Breast epithelium (tissue), 4 donors: ENCODE measurements at regions not wholly inside any gene's neighbourhood (a gene's known extent, or its start where the extent isn't known, plus 50 kb on each side); places are given as distances from the start of the nearest gene placed in this dataset.

ENCODE experiments used
- DNase-seq, 2 donors: peaks; one replicate each; pipeline ENCODE4 v3.0.0-alpha.2; 2019; ENCODE audit warnings: low spot score in 2 of 2
- H3K27ac ChIP-seq, 2 donors: fragments of 200-600 bp; sonication (generic) in 1 of 2; one replicate each; pipeline ENCODE4 v1.5.1; 2016 to 2019; ENCODE audit warnings: mild to moderate bottlenecking in 1 of 2
- H3K27me3 ChIP-seq, 2 donors: fragments of 200-600 bp; sonication (generic) in 1 of 2; one replicate each; pipeline versions ENCODE4 v1.5.1 to v1.6.0; 2017 to 2019; ENCODE audit warnings: control low read depth in 1 of 2, mild to moderate bottlenecking in 1 of 2
- H3K36me3 ChIP-seq: fragments of 200-600 bp; one replicate; pipeline ENCODE4 v1.5.1; 2019
- H3K4me1 ChIP-seq, 2 donors: fragments of 200-600 bp; sonication (generic); one replicate each; pipeline ENCODE4 v1.5.1; 2016 to 2019; ENCODE audit warnings: control low read depth in 1 of 2
- H3K4me3 ChIP-seq, 3 donors: fragments of 200-600 bp; sonication (generic); 1 replicate in 2 of 3; 2 replicates in 1 of 3; pipeline ENCODE4 v1.5.1; 2016 to 2019; ENCODE audit warnings: mild to moderate bottlenecking in 3 of 3, moderate library complexity in 2 of 3
- H3K9me3 ChIP-seq, 2 donors: fragments of 200-600 bp; sonication (generic) in 1 of 2; one replicate each; pipeline ENCODE4 v1.5.1; 2016 to 2019; ENCODE audit warnings: control low read depth in 1 of 2
- POLR2A ChIP-seq: fragments of 450-650 bp; IDR thresholded peaks from one replicate; pipeline ENCODE4 v1.6.1; 2016; ENCODE audit warnings: antibody characterized with exemption, mild to moderate bottlenecking, moderate library complexity
- POLR2AphosphoS5 ChIP-seq, 3 donors: sonication (generic); formaldehyde crosslinking; IDR thresholded peaks; one replicate each; pipeline ENCODE4 v1.6.1; 2017; ENCODE audit warnings: antibody characterized with exemption in 3 of 3
- intact Hi-C: fragments of 100-400 bp; cut with DNase I; formaldehyde crosslinking; loops from one replicate; pipeline ENCODE4 v1.15.1; 2023; ENCODE audit warnings: low total_unique reads
- TF ChIP-seq, protein P1 (sequence below), 3 donors: fragments of 450-650 bp; IDR thresholded peaks; one replicate each; pipeline ENCODE4 v1.5.1; 2016 to 2017; ENCODE audit warnings: antibody characterized with exemption in 3 of 3, mild to moderate bottlenecking in 3 of 3, moderate library complexity in 3 of 3

DNA sequence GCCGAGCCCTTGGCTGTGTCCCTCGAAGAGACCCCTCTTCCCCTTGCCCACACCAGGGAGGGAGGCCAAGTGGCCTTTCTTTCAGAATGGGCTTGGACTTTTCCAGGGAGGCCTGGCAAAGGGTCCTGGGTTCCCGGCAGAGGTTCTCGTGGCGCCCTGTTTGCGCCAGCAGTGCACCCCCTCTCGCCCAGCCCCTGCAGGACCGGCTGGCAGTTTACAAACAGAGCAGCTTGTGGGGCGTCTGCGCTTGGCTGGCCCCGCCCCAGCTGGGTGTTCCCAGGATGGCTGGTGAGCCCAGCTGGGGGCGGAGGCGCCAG lies 137.8 kb upstream of the CIBAR2 start:
- H3K36me3 ChIP-seq, result no peaks in the 10 kb centered on the region
- TF ChIP-seq POLR2A (no peak), POLR2AphosphoS5 (IDR thresholded peaks at IDR 0.05) (no peak)
- TF ChIP-seq, protein P1, sequence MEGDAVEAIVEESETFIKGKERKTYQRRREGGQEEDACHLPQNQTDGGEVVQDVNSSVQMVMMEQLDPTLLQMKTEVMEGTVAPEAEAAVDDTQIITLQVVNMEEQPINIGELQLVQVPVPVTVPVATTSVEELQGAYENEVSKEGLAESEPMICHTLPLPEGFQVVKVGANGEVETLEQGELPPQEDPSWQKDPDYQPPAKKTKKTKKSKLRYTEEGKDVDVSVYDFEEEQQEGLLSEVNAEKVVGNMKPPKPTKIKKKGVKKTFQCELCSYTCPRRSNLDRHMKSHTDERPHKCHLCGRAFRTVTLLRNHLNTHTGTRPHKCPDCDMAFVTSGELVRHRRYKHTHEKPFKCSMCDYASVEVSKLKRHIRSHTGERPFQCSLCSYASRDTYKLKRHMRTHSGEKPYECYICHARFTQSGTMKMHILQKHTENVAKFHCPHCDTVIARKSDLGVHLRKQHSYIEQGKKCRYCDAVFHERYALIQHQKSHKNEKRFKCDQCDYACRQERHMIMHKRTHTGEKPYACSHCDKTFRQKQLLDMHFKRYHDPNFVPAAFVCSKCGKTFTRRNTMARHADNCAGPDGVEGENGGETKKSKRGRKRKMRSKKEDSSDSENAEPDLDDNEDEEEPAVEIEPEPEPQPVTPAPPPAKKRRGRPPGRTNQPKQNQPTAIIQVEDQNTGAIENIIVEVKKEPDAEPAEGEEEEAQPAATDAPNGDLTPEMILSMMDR (IDR thresholded peaks at IDR 0.05), result no peak
- no peaks in the 10 kb centered on the region for H3K27me3 ChIP-seq
- intact Hi-C loops, result no loop called here
- no peak for DNase-seq
- H3K4me1 ChIP-seq, result no peaks in the 10 kb centered on the region
- H3K9me3 ChIP-seq, result no peaks in the 10 kb centered on the region
- H3K27ac ChIP-seq, result no peak overlapping the region
- no peak overlapping the region for H3K4me3 ChIP-seq

DNA sequence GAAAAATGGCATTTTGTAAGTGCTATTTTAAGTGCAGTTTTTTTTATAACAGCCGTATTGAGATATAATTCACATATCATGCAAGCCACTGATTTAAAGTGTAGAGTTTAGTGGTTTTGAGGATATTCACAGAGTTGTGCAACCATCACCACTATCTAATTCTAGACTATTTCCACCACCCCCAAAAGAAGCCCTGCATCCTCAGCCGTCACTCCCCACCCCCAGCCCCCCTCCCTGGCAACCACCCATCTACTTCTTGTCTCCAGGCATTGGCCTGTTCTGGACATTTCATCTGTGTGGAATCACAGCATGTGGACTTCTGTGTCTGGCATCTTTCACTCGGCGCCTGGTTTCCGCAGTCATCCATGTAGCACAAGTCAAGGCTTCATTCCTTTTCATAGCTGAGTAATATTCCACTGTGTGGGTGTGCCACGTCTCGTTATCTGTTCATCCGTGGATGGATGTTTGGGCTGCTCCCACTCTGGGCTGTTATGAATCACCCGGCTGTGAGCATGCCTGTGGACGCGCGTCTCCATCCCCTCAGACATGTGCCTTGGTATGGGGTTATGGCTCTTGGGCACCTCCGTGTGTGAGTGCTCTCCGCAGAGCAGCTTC lies 138.4 kb upstream of the CIBAR2 start:
- H3K4me3 ChIP-seq, result no peak overlapping the region
- no peaks in the 10 kb centered on the region for H3K9me3 ChIP-seq
- H3K27ac ChIP-seq, result no peak overlapping the region
- intact Hi-C loops, result no loop called here
- TF ChIP-seq, protein P1 (IDR thresholded peaks at IDR 0.05), result no peak
- no peak for TF ChIP-seq POLR2A
- no peak for TF ChIP-seq POLR2AphosphoS5 (IDR thresholded peaks at IDR 0.05)
- H3K4me1 ChIP-seq, result no peaks in the 10 kb centered on the region
- H3K36me3 ChIP-seq, result no peaks in the 10 kb centered on the region
- DNase-seq, result no peak
- no peaks in the 10 kb centered on the region for H3K27me3 ChIP-seq

DNA sequence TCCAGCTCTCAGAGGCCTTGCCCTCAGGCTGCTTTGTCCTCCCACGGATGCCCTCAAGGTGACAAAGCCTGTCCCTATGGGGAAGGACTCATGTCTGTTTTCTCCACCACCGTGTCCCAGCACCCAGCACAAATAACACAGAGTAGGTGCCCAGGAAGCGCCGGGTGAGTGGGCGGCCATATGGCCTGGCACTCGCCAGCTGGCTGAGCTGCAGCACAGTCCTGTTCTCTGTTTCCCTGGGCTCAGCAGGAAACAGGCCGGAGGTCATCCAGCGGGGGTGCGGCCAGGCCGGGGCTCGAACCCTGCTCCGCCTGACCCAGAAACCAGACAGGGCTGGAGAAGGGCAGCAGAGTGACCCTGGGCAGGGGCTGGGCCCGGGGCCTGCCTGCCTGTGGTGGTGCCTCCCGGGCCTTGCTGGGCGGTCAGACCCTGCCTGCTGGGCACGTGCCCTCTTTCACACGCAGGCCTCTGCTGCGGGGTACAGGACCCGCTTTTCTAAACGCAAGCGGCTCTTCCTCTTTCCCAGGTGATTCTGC lies 139.0 kb upstream of the CIBAR2 start:
- intact Hi-C loops, result no loop called here

DNA sequence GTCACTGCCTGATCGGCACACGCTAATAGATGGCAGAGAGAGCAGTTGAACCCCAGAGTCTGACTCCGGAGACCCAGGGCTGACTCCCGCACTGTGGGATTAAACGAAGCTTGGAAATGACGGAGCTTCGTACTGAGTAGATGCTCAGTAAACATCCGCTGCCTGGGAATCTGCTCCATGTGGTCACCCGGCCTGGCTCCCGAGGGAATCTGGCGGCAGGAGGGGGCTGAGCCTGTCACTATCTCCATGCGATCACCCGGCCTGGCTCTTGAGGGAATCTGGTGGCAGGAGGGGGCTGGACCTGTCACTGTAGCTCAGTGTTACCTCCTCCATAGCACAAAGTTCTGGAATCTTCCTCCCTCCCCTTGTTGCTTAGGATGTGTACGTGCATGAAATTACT lies 139.7 kb upstream of the CIBAR2 start:
- Histone ChIP-seq H3K27me3 (no peaks in the 10 kb centered on the region), H3K9me3 (no peaks in the 10 kb centered on the region), H3K27ac (no peak overlapping the region), H3K4me1 (no peaks in the 10 kb centered on the region), H3K36me3 (no peaks in the 10 kb centered on the region), H3K4me3 (no peak overlapping the region)
- TF ChIP-seq, protein P1 (IDR thresholded peaks at IDR 0.05), result no peak
- TF ChIP-seq POLR2A (no peak), POLR2AphosphoS5 (IDR thresholded peaks at IDR 0.05) (no peak)
- DNase-seq, result no peak
- intact Hi-C loops, result no loop called here

More for the DNA sequence above, 139.0 kb upstream of the CIBAR2 start:
- TF ChIP-seq, protein P1 (IDR thresholded peaks at IDR 0.05), result no peak
- TF ChIP-seq POLR2AphosphoS5 (IDR thresholded peaks at IDR 0.05) (no peak), POLR2A (no peak)
- Histone ChIP-seq H3K27me3 (no peaks in the 10 kb centered on the region), H3K9me3 (no peaks in the 10 kb centered on the region), H3K4me3 (no peak overlapping the region), H3K4me1 (no peaks in the 10 kb centered on the region), H3K36me3 (no peaks in the 10 kb centered on the region), H3K27ac (no peak overlapping the region)
- DNase-seq, result no peak

DNA sequence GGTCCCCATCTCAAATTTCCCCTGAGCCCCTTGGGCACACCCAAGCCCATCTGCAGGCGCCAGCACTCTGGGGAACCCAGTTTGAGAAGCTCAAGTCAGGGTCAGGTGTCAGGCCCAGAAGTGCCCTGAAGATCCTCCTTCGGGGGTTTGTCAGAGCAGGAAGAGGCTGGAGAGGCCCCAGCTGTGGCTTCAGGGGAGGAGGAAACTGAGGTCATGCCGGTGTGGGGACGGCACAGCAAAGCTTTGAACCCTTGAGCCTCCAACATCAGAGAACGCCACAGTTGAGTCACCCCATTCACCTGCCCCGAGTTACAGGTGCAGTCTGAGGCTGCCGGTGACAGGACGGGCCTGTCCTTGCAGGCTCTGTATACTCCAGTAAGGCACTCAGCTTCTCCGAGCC lies 140.2 kb upstream of the CIBAR2 start:
- intact Hi-C loops, result no loop called here

More for the DNA sequence above, 140.2 kb upstream of the CIBAR2 start:
- no peaks in the 10 kb centered on the region for H3K27me3 ChIP-seq
- H3K4me3 ChIP-seq, result no peak overlapping the region
- no peaks in the 10 kb centered on the region for H3K36me3 ChIP-seq
- H3K4me1 ChIP-seq, result no peaks in the 10 kb centered on the region
- TF ChIP-seq POLR2A, result no peak
- TF ChIP-seq, protein P1 (IDR thresholded peaks at IDR 0.05), result no peak
- no peak for TF ChIP-seq POLR2AphosphoS5 (IDR thresholded peaks at IDR 0.05)
- H3K9me3 ChIP-seq, result no peaks in the 10 kb centered on the region
- DNase-seq, result no peak
- no peak overlapping the region for H3K27ac ChIP-seq
